Loucy (cell line): ENCODE measurements at regions not wholly inside any gene's neighbourhood (a gene's known extent, or its start where the extent isn't known, plus 50 kb on each side); places are given as distances from the start of the nearest gene placed in this dataset.

Source experiments
- H2AFZ ChIP-seq: fragments of 200-600 bp; sonication (generic); 2 replicates; pipeline ENCODE4 v1.6.0; 2016; ENCODE audit warnings: antibody characterized with exemption, mild to moderate bottlenecking, low read length, moderate library complexity
- H3F3A ChIP-seq: fragments of 200-600 bp; 2 replicates; pipeline ENCODE4 v1.6.0; 2016; ENCODE audit warnings: antibody characterized with exemption, low read depth, mild to moderate bottlenecking
- H3K27me3 ChIP-seq: fragments of 200-600 bp; sonication (generic); 2 replicates; pipeline ENCODE4 v1.6.1; 2014; ENCODE audit warnings: low read length, mild to moderate bottlenecking; ENCODE audit not compliant: insufficient read depth, poor library complexity, severe bottlenecking
- H3K36me3 ChIP-seq: fragments of 200-600 bp; sonication (generic); 2 replicates; pipeline ENCODE4 v1.6.1; 2016; ENCODE audit warnings: low read length; ENCODE audit not compliant: insufficient read depth
- H3K4me1 ChIP-seq: fragments of 200-600 bp; sonication (generic); 2 replicates; pipeline ENCODE4 v1.5.1; 2014; ENCODE audit warnings: low read length, mild to moderate bottlenecking; ENCODE audit not compliant: insufficient read depth, poor library complexity, severe bottlenecking
- H3K4me2 ChIP-seq: fragments of 200-600 bp; sonication (generic); 2 replicates; pipeline ENCODE4 v1.6.0; 2014; ENCODE audit warnings: antibody characterized with exemption, low read length, low read depth, mild to moderate bottlenecking; ENCODE audit not compliant: poor library complexity, severe bottlenecking
- H3K4me3 ChIP-seq: fragments of 200-600 bp; sonication (generic); 2 replicates; pipeline ENCODE4 v1.5.1; 2014; ENCODE audit warnings: low read length, mild to moderate bottlenecking, mixed read lengths; ENCODE audit not compliant: poor library complexity, severe bottlenecking
- H3K79me2 ChIP-seq: fragments of 200-600 bp; sonication (generic); 2 replicates; pipeline ENCODE4 v1.6.1; 2014; ENCODE audit warnings: low read length; ENCODE audit not compliant: insufficient read depth
- H3K9ac ChIP-seq: fragments of 200-600 bp; sonication (generic); 2 replicates; pipeline ENCODE4 v1.6.0; 2014; ENCODE audit warnings: mild to moderate bottlenecking, low read depth, low read length, moderate library complexity; ENCODE audit not compliant: poor library complexity, severe bottlenecking
- H3K9me2 ChIP-seq: fragments of 200-600 bp; sonication (generic); replicated peaks from 2 replicates; pipeline ENCODE4 v1.6.1; 2016; ENCODE audit warnings: low read depth, low read length, mixed read lengths
- H3K9me3 ChIP-seq: fragments of 200-600 bp; sonication (generic); 2 replicates; pipeline ENCODE4 v1.6.1; 2014; ENCODE audit warnings: mild to moderate bottlenecking, antibody characterized with exemption, low read length, low read depth; ENCODE audit not compliant: insufficient read depth
- H4K20me1 ChIP-seq: fragments of 200-600 bp; sonication (generic); 2 replicates; pipeline ENCODE4 v1.6.0; 2014; ENCODE audit warnings: antibody characterized with exemption, low read length, mild to moderate bottlenecking; ENCODE audit not compliant: insufficient read depth, poor library complexity, severe bottlenecking
- CTCF ChIP-seq: fragments of 200-600 bp; sonication (generic); conservative IDR thresholded peaks from 2 replicates; pipeline ENCODE4 v1.5.1; 2014; ENCODE audit warnings: mild to moderate bottlenecking, antibody characterized with exemption, low read length
- EZH2phosphoT487 ChIP-seq: fragments of 200-600 bp; IDR thresholded peaks from 2 replicates; pipeline ENCODE4 v1.6.1; 2018; ENCODE audit warnings: antibody characterized with exemption, mild to moderate bottlenecking, moderate library complexity, borderline replicate concordance

GRCh38 chr11:95360377-95361075 is 129.5 kb upstream of the SESN3 start:
- no peaks in the 10 kb centered on the region for H3K4me1 ChIP-seq
- H3K9me3 ChIP-seq = no peaks in the 10 kb centered on the region
- H3K9ac ChIP-seq = no peak overlapping the region
- TF ChIP-seq EZH2phosphoT487 (no peak), CTCF (no peak)
- no peak overlapping the region for H2AFZ ChIP-seq
- H3K4me3 ChIP-seq = no peak overlapping the region
- no peaks in the 10 kb centered on the region for H3K27me3 ChIP-seq
- H3K9me2 ChIP-seq = no peaks in the 10 kb centered on the region
- no peaks in the 10 kb centered on the region for H3F3A ChIP-seq
- H4K20me1 ChIP-seq = no peaks in the 10 kb centered on the region
- no peak overlapping the region for H3K4me2 ChIP-seq
- no peaks in the 10 kb centered on the region for H3K36me3 ChIP-seq
- H3K79me2 ChIP-seq = no peaks in the 10 kb centered on the region

DNA sequence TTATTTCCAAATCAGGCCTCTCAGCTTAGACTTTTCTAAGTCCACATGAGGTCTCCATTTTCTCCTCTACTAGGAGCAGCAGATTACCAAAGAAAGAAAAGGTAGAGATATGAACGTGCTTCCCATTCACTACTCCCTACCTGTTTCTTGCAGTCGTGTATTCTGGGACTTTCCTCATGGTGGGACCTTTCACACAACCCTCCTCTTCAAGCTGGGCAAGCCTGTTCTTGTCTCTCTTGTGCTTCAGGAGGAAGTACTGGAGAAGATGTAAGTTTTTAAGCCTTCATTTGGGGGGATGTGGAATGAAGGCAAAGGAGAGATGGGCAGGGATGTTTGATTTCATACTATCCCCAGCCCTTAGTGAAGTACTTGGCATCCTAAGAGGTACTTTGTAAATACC is 128.8 kb upstream of the SESN3 start:
- H3K9me3 ChIP-seq = no peaks in the 10 kb centered on the region
- H3K9ac ChIP-seq = no peak overlapping the region
- no peak overlapping the region; the same call in 1 of the 2 replicates for H2AFZ ChIP-seq
- H3K36me3 ChIP-seq = no peaks in the 10 kb centered on the region
- no peaks in the 10 kb centered on the region for H3K79me2 ChIP-seq
- no peak overlapping the region for H3K4me2 ChIP-seq
- no peaks in the 10 kb centered on the region for H3F3A ChIP-seq
- H3K4me3 ChIP-seq = no peak overlapping the region
- no peaks in the 10 kb centered on the region for H3K9me2 ChIP-seq
- no peaks in the 10 kb centered on the region for H3K4me1 ChIP-seq
- no peaks in the 10 kb centered on the region for H4K20me1 ChIP-seq
- TF ChIP-seq EZH2phosphoT487 (no peak), CTCF (no peak)
- H3K27me3 ChIP-seq = no peaks in the 10 kb centered on the region

DNA sequence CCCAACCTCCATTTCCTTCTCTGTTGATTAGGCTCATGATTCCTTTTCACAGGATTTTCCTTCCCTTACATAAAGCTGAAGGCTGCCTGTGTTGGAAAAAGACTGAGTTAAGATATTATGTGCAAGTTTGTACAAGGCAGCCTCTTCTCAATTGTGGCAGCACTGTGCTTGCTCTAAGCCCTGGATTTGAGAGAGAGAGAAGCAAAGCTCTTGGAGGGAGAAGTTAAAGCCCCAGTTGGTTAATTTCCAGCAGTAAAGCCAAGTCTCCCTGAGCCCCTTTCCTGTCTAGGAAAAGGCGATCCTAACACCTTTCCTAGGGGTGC is 128.3 kb upstream of the SESN3 start:
- Histone ChIP-seq H2AFZ (no peak overlapping the region), H3F3A (no peaks in the 10 kb centered on the region), H4K20me1 (no peaks in the 10 kb centered on the region), H3K79me2 (no peaks in the 10 kb centered on the region), H3K4me2 (no peak overlapping the region), H3K36me3 (no peaks in the 10 kb centered on the region), H3K9ac (no peak overlapping the region), H3K4me3 (no peak overlapping the region), H3K27me3 (no peaks in the 10 kb centered on the region), H3K9me2 (no peaks in the 10 kb centered on the region), H3K9me3 (no peaks in the 10 kb centered on the region), H3K4me1 (no peaks in the 10 kb centered on the region)
- TF ChIP-seq CTCF = no peak
